ENCODE measurements at regions not wholly inside any gene's neighbourhood (a gene's known extent, or its start where the extent isn't known, plus 50 kb on each side); places are given as distances from the start of the nearest gene placed in this dataset.

DNA sequence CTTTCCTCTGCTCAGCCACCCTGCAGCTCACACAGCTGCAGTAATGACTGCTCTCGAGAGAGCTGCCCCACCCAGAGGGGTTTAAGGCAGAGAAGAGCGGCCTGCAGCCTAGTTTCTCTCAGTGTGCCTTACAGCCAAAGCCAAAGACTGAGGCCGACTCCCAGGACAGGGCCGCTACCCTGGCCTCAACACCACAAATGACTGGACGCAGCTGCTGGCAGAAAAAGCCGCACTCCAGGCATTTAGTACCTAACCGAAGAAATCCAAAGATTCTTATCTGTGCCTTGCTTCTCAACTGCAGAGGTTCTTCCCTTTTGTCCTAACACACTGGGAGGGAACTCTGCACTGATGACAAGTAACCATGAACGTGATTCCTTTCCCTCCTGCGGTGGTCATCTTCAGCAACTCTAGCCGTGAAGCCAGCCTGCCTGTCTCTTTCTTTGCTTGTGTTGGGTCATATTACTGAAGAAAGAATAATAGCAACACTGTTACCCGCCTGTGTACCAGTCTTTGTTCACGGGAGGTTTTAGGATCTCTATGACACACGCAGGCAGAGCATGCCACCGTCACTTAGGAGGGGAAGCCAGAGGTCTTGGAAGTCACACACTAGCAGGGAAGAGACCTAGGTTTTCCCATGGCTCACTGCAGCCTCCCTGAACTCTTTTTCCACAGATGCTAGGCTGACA, 202.7 kb downstream of the RHOU start:
- TF ChIP-seq, protein P1, sequence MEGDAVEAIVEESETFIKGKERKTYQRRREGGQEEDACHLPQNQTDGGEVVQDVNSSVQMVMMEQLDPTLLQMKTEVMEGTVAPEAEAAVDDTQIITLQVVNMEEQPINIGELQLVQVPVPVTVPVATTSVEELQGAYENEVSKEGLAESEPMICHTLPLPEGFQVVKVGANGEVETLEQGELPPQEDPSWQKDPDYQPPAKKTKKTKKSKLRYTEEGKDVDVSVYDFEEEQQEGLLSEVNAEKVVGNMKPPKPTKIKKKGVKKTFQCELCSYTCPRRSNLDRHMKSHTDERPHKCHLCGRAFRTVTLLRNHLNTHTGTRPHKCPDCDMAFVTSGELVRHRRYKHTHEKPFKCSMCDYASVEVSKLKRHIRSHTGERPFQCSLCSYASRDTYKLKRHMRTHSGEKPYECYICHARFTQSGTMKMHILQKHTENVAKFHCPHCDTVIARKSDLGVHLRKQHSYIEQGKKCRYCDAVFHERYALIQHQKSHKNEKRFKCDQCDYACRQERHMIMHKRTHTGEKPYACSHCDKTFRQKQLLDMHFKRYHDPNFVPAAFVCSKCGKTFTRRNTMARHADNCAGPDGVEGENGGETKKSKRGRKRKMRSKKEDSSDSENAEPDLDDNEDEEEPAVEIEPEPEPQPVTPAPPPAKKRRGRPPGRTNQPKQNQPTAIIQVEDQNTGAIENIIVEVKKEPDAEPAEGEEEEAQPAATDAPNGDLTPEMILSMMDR (IDR thresholded peaks at IDR 0.05): no peak
- TF ChIP-seq POLR2AphosphoS5 (IDR thresholded peaks at IDR 0.05; ENCODE audit: low read depth, low read length) (no peak), TCF7L2 (IDR thresholded peaks at IDR 0.05; ENCODE audit: low read depth, low read length) (no peak)

All from Panc1 (cell line).